ENCODE measurements at regions not wholly inside any gene's neighbourhood (a gene's known extent, or its start where the extent isn't known, plus 50 kb on each side); places are given as distances from the start of the nearest gene placed in this dataset.

DNA sequence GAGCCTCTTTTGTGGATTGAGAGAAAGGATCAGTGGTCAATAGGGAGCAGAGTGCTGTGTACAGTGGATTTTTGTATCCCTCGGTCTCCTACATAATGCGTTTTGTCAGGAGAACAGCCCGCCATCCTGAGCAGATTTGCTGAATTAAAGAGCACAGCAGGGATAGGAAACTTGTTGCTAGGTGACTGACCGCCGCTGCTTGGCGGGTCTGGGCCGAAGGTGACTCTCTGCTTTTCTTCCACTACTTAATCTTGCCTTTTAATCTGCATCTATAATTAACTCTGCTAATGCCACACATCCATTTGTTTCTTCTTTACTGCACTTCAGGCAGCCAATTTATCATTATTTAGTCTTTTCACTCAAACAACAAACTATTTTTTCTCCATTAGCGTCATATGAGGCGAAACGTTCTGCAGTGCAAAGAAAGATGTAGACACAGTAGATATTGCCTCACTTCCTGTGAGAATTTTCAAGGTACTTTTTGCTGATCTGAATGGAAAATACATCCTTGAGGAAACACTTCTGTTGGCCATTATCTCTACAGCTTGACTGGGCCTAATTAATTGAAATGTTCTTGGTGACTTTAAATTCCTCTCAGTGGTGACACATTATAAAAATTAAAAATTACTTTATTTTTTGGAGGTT, 108.0 kb downstream of the PPM1A start:
- TF ChIP-seq POLR2AphosphoS5 (IDR thresholded peaks at IDR 0.05; ENCODE audit: borderline replicate concordance, low read depth, low read length) (no peak), EZH2 (IDR thresholded peaks at IDR 0.05) (no peak), FOXP2 (optimal IDR thresholded peaks at IDR 0.05; ENCODE audit: control extremely low read depth, extremely low read length, insufficient read depth) (no peak)
